ENCODE measurements at regions not wholly inside any gene's neighbourhood (a gene's known extent, or its start where the extent isn't known, plus 50 kb on each side); places are given as distances from the start of the nearest gene placed in this dataset.

DNA sequence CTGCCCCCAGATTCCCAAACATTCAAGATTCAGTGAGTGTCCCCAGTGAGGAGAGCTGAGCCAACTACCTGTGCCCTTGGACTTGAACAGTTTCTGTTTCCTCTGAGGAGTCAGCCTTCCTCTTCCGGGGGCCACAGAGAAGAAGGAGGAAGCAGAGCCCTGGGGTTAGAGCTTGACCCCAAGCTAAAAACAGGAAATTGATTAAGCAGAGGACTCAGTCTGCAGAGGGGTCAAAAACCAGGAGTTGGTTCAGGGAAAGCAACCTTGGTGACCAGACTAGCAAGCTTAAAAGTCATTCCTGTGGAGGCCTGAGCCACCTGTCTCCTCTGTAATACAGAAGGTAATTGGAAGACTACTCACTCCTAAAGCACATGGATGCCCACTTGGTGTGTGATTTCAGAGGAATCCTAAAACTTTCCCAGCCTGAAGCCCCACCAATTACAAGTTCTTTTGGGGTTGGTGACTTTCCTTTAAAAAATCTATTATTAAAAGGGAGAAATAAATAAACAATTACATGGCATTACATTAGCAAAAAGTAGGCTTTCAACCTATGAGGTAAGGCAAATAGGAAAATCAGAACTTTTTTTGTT lies 64.2 kb upstream of the SELENOP start:
- H3K27me3 Mint-ChIP-seq (ENCODE audit: insufficient read depth, low read depth, poor library complexity): peaks cover 2% of the 10 kb centered on the region
- Histone ChIP-seq H3K4me2 (no peak overlapping the region), H3K27me3 (ENCODE audit: insufficient read depth) (no peaks in the 10 kb centered on the region), H3K4me1 (ENCODE audit: insufficient read depth) (no peaks in the 10 kb centered on the region), H4K20me1 (replicated peaks; ENCODE audit: insufficient read depth) (no peaks in the 10 kb centered on the region), H3K9me2 (ENCODE audit: insufficient read depth) (no peaks in the 10 kb centered on the region), H2AFZ (peak overlapping the region; percentile 77; the same call in 1 of the 2 replicates), H3F3A (replicated peaks; ENCODE audit: low read depth) (no peaks in the 10 kb centered on the region), H3K79me2 (replicated peaks; ENCODE audit: insufficient read depth) (no peaks in the 10 kb centered on the region), H3K27ac (ENCODE audit: low read depth) (no peak overlapping the region), H3K4me3 (no peak overlapping the region), H3K36me3 (ENCODE audit: insufficient read depth) (no peaks in the 10 kb centered on the region)
- no peaks in the 10 kb centered on the region for H3K9me3 Mint-ChIP-seq
- H3K4me1 Mint-ChIP-seq: no peaks in the 10 kb centered on the region
- H3K27ac Mint-ChIP-seq: no peak overlapping the region
- H3K4me3 Mint-ChIP-seq: no peak overlapping the region
- DNase-seq (ENCODE audit: low spot score): no peak
- TF ChIP-seq ETS1 (IDR thresholded peaks at IDR 0.05) (no peak), POLR2AphosphoS5 (IDR thresholded peaks at IDR 0.05; ENCODE audit: low read depth) (no peak), ZNF331 (CRISPR knock-in tag; IDR thresholded peaks at IDR 0.05; ENCODE audit: low read depth) (no peak), JUNB (IDR thresholded peaks at IDR 0.05; ENCODE audit: unreplicated experiment) (no peak), EZH2phosphoT487 (IDR thresholded peaks at IDR 0.05; ENCODE audit: unreplicated experiment) (no peak), CREB1 (CRISPR knock-in tag; IDR thresholded peaks at IDR 0.05; ENCODE audit: low read depth) (no peak), EZH2 (IDR thresholded peaks at IDR 0.05; ENCODE audit: low read depth, unreplicated experiment) (no peak), ZNF462 (CRISPR knock-in tag; IDR thresholded peaks at IDR 0.05) (no peak), NANOG (IDR thresholded peaks at IDR 0.05; ENCODE audit: borderline replicate concordance) (no peak), STAT1 (IDR thresholded peaks at IDR 0.05; ENCODE audit: unreplicated experiment) (no peak), ZNF114 (CRISPR knock-in tag; IDR thresholded peaks at IDR 0.05) (no peak)
- TF ChIP-seq, protein P1, sequence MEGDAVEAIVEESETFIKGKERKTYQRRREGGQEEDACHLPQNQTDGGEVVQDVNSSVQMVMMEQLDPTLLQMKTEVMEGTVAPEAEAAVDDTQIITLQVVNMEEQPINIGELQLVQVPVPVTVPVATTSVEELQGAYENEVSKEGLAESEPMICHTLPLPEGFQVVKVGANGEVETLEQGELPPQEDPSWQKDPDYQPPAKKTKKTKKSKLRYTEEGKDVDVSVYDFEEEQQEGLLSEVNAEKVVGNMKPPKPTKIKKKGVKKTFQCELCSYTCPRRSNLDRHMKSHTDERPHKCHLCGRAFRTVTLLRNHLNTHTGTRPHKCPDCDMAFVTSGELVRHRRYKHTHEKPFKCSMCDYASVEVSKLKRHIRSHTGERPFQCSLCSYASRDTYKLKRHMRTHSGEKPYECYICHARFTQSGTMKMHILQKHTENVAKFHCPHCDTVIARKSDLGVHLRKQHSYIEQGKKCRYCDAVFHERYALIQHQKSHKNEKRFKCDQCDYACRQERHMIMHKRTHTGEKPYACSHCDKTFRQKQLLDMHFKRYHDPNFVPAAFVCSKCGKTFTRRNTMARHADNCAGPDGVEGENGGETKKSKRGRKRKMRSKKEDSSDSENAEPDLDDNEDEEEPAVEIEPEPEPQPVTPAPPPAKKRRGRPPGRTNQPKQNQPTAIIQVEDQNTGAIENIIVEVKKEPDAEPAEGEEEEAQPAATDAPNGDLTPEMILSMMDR (conservative IDR thresholded peaks at IDR 0.05; ENCODE audit: low read depth in 2 of 2): no peak
- TF ChIP-seq, protein P2, sequence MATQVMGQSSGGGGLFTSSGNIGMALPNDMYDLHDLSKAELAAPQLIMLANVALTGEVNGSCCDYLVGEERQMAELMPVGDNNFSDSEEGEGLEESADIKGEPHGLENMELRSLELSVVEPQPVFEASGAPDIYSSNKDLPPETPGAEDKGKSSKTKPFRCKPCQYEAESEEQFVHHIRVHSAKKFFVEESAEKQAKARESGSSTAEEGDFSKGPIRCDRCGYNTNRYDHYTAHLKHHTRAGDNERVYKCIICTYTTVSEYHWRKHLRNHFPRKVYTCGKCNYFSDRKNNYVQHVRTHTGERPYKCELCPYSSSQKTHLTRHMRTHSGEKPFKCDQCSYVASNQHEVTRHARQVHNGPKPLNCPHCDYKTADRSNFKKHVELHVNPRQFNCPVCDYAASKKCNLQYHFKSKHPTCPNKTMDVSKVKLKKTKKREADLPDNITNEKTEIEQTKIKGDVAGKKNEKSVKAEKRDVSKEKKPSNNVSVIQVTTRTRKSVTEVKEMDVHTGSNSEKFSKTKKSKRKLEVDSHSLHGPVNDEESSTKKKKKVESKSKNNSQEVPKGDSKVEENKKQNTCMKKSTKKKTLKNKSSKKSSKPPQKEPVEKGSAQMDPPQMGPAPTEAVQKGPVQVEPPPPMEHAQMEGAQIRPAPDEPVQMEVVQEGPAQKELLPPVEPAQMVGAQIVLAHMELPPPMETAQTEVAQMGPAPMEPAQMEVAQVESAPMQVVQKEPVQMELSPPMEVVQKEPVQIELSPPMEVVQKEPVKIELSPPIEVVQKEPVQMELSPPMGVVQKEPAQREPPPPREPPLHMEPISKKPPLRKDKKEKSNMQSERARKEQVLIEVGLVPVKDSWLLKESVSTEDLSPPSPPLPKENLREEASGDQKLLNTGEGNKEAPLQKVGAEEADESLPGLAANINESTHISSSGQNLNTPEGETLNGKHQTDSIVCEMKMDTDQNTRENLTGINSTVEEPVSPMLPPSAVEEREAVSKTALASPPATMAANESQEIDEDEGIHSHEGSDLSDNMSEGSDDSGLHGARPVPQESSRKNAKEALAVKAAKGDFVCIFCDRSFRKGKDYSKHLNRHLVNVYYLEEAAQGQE (IDR thresholded peaks at IDR 0.05; ENCODE audit: unreplicated experiment): no peak
- no peaks in the 10 kb centered on the region for H3K36me3 Mint-ChIP-seq (ENCODE audit: low read depth)
- no peak for ATAC-seq

Measured in GM23338 (cell line).